ENCODE measurements at regions not wholly inside any gene's neighbourhood (a gene's known extent, or its start where the extent isn't known, plus 50 kb on each side); places are given as distances from the start of the nearest gene placed in this dataset.

- TF ChIP-seq, protein P1, sequence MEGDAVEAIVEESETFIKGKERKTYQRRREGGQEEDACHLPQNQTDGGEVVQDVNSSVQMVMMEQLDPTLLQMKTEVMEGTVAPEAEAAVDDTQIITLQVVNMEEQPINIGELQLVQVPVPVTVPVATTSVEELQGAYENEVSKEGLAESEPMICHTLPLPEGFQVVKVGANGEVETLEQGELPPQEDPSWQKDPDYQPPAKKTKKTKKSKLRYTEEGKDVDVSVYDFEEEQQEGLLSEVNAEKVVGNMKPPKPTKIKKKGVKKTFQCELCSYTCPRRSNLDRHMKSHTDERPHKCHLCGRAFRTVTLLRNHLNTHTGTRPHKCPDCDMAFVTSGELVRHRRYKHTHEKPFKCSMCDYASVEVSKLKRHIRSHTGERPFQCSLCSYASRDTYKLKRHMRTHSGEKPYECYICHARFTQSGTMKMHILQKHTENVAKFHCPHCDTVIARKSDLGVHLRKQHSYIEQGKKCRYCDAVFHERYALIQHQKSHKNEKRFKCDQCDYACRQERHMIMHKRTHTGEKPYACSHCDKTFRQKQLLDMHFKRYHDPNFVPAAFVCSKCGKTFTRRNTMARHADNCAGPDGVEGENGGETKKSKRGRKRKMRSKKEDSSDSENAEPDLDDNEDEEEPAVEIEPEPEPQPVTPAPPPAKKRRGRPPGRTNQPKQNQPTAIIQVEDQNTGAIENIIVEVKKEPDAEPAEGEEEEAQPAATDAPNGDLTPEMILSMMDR (IDR thresholded peaks at IDR 0.05): no peak
- TF ChIP-seq POLR2AphosphoS5 (IDR thresholded peaks at IDR 0.05; ENCODE audit: insufficient read depth in 1 of 2, low read depth in 1 of 2) (no peak), POLR2A (IDR thresholded peaks at IDR 0.05) (no peak)
These were observed 136.1 kb downstream of the QRSL1 start for GRCh38 chr6:106765496-106765895.
